CD4-positive, alpha-beta T cell treated with Interleukin-15 for 4 hours (primary cell): ENCODE measurements at regions not wholly inside any gene's neighbourhood (a gene's known extent, or its start where the extent isn't known, plus 50 kb on each side); places are given as distances from the start of the nearest gene placed in this dataset.
"Not testable (repeated sequence)": the region's sequence is repeated elsewhere in the genome, so short reads cannot be mapped to it uniquely, and the experiment has no call there.

Source experiments
- DNase-seq: peaks from one replicate; pipeline ENCODE4 v3.0.0-alpha.2; 2020; ENCODE audit warnings: low spot score

GRCh38 chr2:234861841-234862735 is 89.7 kb upstream of the SH3BP4 start:
- no peak for DNase-seq

- not testable (repeated sequence) for DNase-seq
Measured at GRCh38 chr2:234859330-234859872, 92.4 kb upstream of the SH3BP4 start.

GRCh38 chr2:234858790-234859329 is 93.0 kb upstream of the SH3BP4 start:
- DNase-seq: no peak

GRCh38 chr2:234858145-234858544 is 93.7 kb upstream of the SH3BP4 start:
- no peak for DNase-seq

DNA sequence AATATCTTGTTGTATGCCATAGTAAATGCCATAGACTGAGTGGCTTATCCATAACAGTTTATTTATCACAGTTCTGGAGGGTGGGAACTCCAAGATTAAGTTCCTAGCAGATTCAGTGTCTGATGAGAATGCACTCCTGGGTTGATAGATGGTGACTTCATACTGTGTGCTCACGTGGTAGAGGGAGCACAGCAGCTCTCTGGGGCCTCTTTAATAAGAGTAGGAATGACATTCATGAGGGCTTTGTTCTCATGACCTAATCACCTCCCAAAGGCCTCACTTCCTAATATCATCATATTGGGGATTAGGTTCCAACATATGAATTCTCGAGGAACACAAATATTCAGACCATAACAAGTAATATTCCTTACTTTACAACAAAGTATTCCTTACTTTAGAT is 98.1 kb upstream of the SH3BP4 start:
- DNase-seq: no peak

GRCh38 chr2:234852941-234853340 is 98.9 kb upstream of the SH3BP4 start:
- DNase-seq: no peak

DNA sequence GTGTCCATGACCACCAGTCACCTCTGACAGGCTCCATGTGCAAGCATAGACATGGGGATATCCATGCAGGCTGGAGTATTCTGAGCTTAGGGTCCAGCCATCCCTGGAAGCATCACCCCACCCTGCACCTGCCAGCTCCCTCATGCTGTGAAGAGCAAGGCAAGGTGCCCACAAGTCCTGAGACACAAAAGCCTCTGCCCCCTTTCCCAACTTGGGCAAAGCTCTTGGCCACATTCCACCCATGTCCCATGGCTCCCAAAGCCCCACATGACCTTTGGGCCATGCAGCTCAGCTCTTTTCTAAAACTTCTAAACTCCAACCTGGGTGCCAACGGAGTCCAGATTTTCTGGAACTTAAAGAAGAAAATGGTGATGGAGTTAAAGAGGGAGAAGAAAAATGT is 99.8 kb upstream of the SH3BP4 start:
- no peak for DNase-seq

- DNase-seq: no peak
Measured at GRCh38 chr2:234851451-234851850, 100.4 kb upstream of the SH3BP4 start.

DNA sequence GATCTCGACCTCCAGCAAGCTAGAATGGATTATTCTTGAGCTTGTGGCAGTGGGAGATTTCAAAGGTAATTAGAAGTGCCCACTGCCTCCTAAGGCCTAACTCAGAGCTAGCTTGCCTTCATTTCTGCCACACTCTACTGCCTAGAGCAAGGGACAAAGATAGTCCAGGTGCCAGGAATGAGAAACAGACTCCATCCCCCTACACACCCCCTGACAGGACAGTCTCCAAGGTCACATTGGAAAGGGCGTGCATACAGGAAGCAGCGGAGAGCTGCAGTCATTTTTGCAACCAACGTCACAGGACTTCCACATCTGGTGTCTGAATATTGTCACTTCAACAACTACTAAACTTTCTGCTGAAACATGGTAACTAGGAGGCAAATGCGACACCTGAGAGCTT is 101.0 kb upstream of the SH3BP4 start:
- DNase-seq: no peak

- no peak for DNase-seq
Measured at GRCh38 chr2:234849678-234850077, 102.1 kb upstream of the SH3BP4 start.

DNA sequence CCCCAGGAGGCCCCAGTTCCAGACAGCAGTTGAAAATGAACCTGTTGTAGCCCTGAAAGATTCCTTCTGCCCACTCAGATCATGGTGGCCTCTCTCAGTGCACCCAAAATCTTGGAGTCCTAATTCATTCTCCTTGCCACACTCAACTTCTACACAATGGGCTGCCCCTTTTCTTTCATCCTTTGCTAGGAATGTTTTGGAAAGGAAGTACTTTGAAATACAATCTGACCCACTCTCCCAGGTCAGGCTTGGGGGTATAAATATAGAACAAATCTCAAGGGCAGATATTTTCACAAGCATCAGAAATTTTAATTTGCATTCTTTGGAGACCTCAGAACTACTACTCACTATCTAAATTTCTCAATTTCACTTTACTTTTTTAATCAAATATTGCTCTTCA is 103.2 kb upstream of the SH3BP4 start:
- DNase-seq: no peak

- DNase-seq: no peak
Measured at GRCh38 chr2:234847639-234848038, 104.2 kb upstream of the SH3BP4 start.

DNA sequence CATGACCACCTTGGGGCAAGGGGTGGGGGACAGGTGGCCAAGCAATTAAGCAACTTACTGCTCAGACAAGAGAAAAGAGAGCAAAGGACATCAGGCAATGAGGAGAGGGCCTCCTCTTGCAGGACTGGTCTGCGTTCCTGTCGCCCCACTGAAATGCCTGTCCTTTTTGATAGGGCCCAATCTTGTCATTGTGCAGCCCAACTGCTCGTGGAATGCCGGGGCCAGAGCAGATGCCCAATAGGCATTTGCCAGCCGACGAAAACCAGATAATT is 104.5 kb upstream of the SH3BP4 start:
- no peak for DNase-seq

DNA sequence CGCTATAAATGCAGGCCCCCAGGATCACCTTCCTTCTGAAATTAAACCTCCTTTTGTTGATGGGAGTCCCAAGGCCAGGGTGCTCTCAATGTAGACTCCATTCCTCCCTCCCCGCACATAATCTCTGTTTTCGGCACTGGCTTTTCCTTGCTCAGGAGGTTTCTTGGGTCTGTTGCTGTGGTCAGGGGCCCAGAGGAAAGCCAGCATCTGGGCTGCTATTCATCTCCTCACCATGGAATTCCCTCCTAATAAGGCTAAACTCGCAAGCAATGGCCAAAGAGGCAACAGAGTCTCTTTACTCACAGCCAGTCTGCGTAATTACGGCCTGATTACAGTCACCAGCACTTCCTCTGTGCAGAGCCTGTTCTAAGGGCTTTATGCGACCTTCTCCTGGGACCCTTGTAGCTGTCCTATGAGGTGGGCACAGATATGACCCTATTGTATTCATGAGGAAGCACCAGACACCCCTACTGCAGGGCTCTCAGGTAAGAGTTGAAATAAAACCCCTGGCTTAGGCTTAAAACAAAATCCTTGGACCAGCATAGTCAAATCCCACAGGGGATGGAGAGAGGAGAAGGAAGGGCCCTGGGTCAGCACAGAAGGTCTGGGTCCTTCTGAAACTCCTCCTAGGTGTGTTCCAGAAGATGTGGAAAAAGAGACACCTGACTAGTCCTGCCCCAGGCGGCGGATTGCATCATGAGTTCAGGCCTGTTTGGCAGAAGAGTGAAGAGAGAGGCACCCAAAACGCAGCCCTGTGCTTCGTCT is 105.0 kb upstream of the SH3BP4 start:
- DNase-seq: no peak

DNA sequence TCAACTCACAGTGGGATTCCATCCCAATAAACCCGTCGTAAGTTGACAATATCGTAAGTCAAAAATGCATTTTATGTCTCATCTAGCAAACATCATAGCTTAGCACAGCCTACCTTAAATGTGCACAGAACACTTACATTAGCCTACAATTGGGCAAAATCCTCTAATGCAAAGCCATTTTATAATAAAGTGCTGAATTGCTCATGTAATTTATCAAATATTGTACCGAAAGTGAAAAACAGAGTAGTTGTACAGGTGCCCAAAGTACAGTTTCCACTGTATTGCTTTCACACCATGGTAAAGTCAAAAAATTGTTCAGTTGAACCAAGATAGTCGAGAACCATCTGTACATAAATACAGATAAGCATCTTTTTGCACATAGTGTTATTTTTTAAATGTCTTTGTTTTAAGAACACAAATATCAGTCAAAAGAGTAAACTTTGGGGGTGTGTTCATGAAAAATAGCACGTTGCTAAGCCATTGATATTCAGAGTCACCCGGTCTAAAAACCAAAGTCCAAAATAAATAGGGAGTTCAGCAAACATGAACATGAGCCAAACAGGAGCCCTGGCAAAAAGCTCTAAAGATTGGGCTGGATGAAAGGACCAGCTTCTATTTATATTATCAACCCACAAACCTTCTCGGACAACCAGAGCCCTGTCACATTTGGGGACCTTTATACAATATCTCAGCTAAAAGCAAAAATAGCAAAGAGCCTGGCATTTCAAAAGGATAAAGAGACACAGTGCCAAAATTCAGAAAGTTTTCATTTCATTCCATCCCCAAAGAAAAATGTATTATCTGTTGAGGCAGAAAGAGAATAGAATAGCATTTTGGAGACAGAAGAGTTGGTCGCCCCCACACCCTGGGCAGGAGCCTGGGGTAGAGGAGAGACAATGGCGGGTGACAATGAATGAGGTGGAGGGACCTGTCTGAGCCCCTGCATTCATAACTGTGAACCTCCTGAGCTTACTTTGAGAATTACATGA is 105.9 kb upstream of the SH3BP4 start:
- no peak for DNase-seq

GRCh38 chr2:234843411-234843810 is 108.4 kb upstream of the SH3BP4 start:
- DNase-seq: no peak

DNA sequence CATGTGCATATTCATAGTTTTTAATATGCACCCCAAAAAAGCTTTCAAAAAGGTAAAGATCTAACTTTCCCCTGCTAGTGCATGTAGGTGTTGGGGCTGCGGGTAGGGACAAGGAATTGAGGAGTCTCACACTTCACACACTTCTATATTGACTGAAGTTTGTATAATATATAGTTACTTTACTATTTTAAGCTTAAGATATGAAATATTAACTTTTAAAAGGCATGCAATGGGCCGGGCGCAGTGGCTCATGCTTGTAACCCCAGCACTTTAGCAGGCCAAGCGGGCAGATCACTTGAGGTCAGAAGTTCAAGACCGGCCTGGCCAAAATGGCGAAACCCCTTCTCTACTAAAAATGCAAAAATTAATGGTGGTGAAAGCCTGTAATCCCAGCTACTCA is 109.1 kb upstream of the SH3BP4 start:
- no peak for DNase-seq

DNA sequence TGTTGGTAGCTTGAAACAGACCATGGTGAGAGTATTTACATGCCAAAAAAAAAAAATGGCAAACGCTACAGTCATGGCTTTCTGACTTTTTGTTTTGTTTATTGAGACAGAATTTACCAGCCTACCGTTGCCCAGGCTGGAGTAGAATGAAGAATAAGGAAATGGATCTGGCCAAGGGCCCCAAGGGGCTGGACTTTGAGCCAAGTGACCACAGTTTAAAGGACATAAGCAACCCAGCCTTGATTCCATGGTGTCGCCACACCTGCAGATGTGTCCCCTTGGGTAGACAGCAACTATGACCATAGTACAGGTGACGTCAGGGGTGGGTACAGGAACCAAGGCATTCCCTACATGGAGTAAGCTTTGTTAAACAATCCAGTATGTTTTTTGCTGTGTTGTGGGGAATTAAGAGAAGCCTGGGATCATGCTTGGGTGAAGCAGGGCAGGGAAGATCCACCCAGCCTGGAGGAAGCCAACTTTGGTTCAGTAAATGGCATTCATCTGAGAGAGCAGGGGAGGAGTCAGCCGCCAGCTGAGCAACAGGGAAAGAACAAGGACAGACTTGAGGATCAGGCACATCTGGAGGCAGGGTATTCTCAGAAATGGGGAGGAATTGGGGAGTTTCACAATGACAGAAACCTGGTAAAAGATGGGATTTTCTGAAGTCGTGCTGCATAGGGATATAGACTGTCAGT is 110.3 kb upstream of the SH3BP4 start:
- no peak for DNase-seq

DNA sequence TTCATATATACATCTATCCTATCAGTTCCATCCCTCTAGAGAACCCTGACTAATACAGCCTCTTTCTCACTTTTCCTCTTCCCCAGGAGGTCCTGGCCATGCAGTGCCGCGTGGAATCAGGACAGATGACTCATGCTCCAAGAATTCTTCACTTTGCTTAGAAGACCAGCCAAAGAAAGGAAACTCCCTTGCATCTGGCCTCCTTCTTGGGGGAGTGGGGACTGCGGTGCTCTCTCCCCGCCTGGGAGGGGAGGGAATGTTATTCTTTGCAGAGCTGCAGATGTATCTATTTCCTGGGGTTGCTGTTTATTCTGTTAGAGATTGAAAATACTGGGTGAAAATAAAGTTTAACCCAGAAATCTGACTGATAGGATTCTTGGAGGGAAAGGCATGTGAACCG is 111.5 kb upstream of the SH3BP4 start:
- DNase-seq: no peak

DNA sequence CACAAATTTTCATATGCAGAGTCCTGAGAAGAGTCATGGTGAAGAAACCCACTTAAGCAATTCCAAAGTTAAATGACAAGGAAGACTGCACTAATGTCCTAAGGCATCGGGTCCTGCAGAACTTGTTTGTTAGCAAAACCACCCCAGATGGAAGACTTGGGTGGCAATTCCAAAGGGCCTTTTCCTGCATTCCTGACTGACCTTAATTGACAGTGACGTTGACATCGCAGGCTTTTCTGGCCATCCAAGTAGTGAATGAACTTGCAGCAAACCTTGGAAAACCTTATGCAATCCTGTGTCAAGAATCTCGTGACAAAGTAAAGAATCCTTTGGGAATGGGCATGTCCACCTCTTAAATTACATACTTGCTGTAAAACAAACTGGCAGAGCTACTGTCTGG is 112.5 kb upstream of the SH3BP4 start:
- no peak for DNase-seq

DNA sequence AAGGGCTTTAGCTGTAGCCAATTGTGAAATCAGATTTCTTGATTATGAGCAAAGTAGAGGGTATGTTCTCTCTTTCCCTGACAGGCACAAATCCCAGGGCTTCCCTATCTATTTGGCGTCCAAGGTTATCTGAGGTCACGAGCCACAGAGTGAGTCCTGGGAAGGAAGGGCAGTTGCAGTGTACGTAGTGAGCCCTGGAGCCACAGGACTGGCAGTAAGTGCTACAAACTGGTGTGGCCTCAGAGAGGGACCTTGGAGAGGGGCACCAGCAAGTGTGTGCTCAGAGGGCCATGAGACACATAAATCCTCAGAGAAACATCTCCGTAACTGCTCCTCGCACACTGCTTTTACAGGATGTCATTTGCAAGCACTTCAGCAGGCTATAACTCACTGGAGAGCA is 115.5 kb upstream of the SH3BP4 start:
- no peak for DNase-seq
